ENCODE measurements at regions not wholly inside any gene's neighbourhood (a gene's known extent, or its start where the extent isn't known, plus 50 kb on each side); places are given as distances from the start of the nearest gene placed in this dataset.
"Not testable (repeated sequence)": the region's sequence is repeated elsewhere in the genome, so short reads cannot be mapped to it uniquely, and the experiment has no call there.

- DNase-seq (ENCODE audit: low spot score in 2 of 2) (no peak), FAIRE-seq (no peak)
These were observed 98.0 kb upstream of the LHX1 start for GRCh38 chr17:36839256-36839655.

- no peak for FAIRE-seq
- no peak for DNase-seq (ENCODE audit: low spot score in 2 of 2)
These were observed 96.5 kb upstream of the LHX1 start for GRCh38 chr17:36840796-36841195.

GRCh38 chr17:36842231-36842819, 95.0 kb upstream of the LHX1 start:
- no peak for DNase-seq (ENCODE audit: low spot score in 2 of 2)

GRCh38 chr17:36842963-36843558, 94.2 kb upstream of the LHX1 start:
- no peak for DNase-seq (ENCODE audit: low spot score in 2 of 2)
- no peak for FAIRE-seq

More at GRCh38 chr17:36842231-36842819, 95.0 kb upstream of the LHX1 start:
- FAIRE-seq = no peak

GRCh38 chr17:36844013-36844412, 93.3 kb upstream of the LHX1 start:
- no peak for FAIRE-seq
- no peak for DNase-seq (ENCODE audit: low spot score in 2 of 2)

GRCh38 chr17:36844601-36845000, 92.7 kb upstream of the LHX1 start:
- no peak for FAIRE-seq
- no peak for DNase-seq (ENCODE audit: low spot score in 2 of 2)

GRCh38 chr17:36845916-36846315, 91.4 kb upstream of the LHX1 start:
- FAIRE-seq (no peak), DNase-seq (ENCODE audit: low spot score in 2 of 2) (no peak)

- FAIRE-seq = no peak
- DNase-seq (ENCODE audit: low spot score in 2 of 2) = no peak
These were observed 90.6 kb upstream of the LHX1 start for GRCh38 chr17:36846410-36847292.

- no peak for FAIRE-seq
These were observed 89.0 kb upstream of the LHX1 start for GRCh38 chr17:36848008-36848902.

GRCh38 chr17:36849020-36849419, 88.3 kb upstream of the LHX1 start:
- not testable (repeated sequence) for DNase-seq (ENCODE audit: low spot score in 2 of 2); FAIRE-seq

More at GRCh38 chr17:36848008-36848902, 89.0 kb upstream of the LHX1 start:
- DNase-seq (ENCODE audit: low spot score in 2 of 2) = no peak

- FAIRE-seq (no peak), DNase-seq (ENCODE audit: low spot score in 2 of 2) (no peak)
These were observed 87.4 kb upstream of the LHX1 start for GRCh38 chr17:36849871-36850348.

GRCh38 chr17:36850790-36851189, 86.5 kb upstream of the LHX1 start:
- FAIRE-seq = no peak
- DNase-seq (ENCODE audit: low spot score in 2 of 2) = no peak

- no peak for FAIRE-seq
- no peak for DNase-seq (ENCODE audit: low spot score in 2 of 2)
These were observed 86.0 kb upstream of the LHX1 start for GRCh38 chr17:36851250-36851649.

- DNase-seq (ENCODE audit: low spot score in 2 of 2); FAIRE-seq: not testable (repeated sequence)
These were observed 84.8 kb upstream of the LHX1 start for GRCh38 chr17:36852478-36852877.

GRCh38 chr17:36854982-36855381, 82.3 kb upstream of the LHX1 start:
- no peak for FAIRE-seq

GRCh38 chr17:36855459-36855858, 81.8 kb upstream of the LHX1 start:
- FAIRE-seq (no peak), DNase-seq (ENCODE audit: low spot score in 2 of 2) (no peak)

More at GRCh38 chr17:36854982-36855381, 82.3 kb upstream of the LHX1 start:
- DNase-seq (ENCODE audit: low spot score in 2 of 2) = no peak

- FAIRE-seq (no peak), DNase-seq (ENCODE audit: low spot score in 2 of 2) (no peak)
These were observed 81.1 kb upstream of the LHX1 start for GRCh38 chr17:36856222-36856621.

GRCh38 chr17:36856903-36857381, 80.3 kb upstream of the LHX1 start:
- DNase-seq (ENCODE audit: low spot score in 2 of 2) (peak in 1 of 2 donors; percentile 39), FAIRE-seq (no peak)

GRCh38 chr17:36857698-36858097, 79.6 kb upstream of the LHX1 start:
- no peak for FAIRE-seq

More at GRCh38 chr17:36857698-36858097, 79.6 kb upstream of the LHX1 start:
- no peak for DNase-seq (ENCODE audit: low spot score in 2 of 2)

All from frontal cortex (tissue), 3 donors.